ENCODE measurements at regions not wholly inside any gene's neighbourhood (a gene's known extent, or its start where the extent isn't known, plus 50 kb on each side); places are given as distances from the start of the nearest gene placed in this dataset.

DNA sequence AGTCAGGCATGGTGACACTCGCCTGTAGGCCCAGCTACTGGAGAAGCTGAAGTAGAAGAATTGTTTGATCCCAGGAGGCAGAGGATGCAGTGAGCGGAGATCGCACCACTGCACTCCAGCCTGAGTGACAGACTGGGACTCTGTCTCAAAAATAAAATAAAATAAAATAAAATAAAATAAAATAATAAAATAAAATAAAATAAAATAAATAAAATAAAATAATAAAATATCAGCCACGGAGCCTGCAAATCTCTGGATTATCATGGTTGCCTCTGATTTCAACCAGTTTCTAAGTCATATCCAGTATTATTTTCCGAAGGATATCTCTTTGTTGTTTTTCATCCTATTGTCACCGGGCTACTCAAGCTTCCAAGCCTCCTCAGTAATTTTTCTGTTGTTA lies 51.7 kb upstream of the FZD8 start:
- H3K56ac ChIP-seq (replicated peaks; ENCODE audit: insufficient read length, low read depth, low read length), result no peak overlapping the region
- TF ChIP-seq CBX8 (IDR thresholded peaks at IDR 0.05; ENCODE audit: borderline replicate concordance, low read depth, low read length), result no peak
- no peak for TF ChIP-seq SP2 (IDR thresholded peaks at IDR 0.05; ENCODE audit: low read length)
- TF ChIP-seq NANOG (IDR thresholded peaks at IDR 0.05; ENCODE audit: insufficient read depth, low read depth, low read length, poor library complexity, severe bottlenecking), result no peak
- TF ChIP-seq RAD21 (IDR thresholded peaks at IDR 0.05 in 1 of 2, conservative IDR thresholded peaks at IDR 0.05 in 1 of 2; ENCODE audit: low read depth in 2 of 2, low read length in 2 of 2), result no peak
- no peak for TF ChIP-seq KDM4A (IDR thresholded peaks at IDR 0.05; ENCODE audit: low read depth, low read length, severe bottlenecking)
- no peak for TF ChIP-seq SIRT6 (IDR thresholded peaks at IDR 0.05; ENCODE audit: low read length)
- no peak for TF ChIP-seq EP300 (IDR thresholded peaks at IDR 0.05; ENCODE audit: borderline replicate concordance in 1 of 2, low read depth in 2 of 2, low read length in 2 of 2)
- no peak for TF ChIP-seq BRCA1 (IDR thresholded peaks at IDR 0.05; ENCODE audit: low read depth, low read length)
- no peak for TF ChIP-seq FOSL1 (IDR thresholded peaks at IDR 0.05; ENCODE audit: insufficient read depth, low read depth, low read length)
- no peak for TF ChIP-seq BCL11A (IDR thresholded peaks at IDR 0.05; ENCODE audit: low read depth in 2 of 2, low read length in 2 of 2)
- TF ChIP-seq BACH1 (IDR thresholded peaks at IDR 0.05; ENCODE audit: low read length), result no peak
- no peak for TF ChIP-seq KDM5A (IDR thresholded peaks at IDR 0.05; ENCODE audit: low read length)
- TF ChIP-seq TBP (IDR thresholded peaks at IDR 0.05; ENCODE audit: low read depth, low read length), result no peak
- no peak for TF ChIP-seq NRF1 (IDR thresholded peaks at IDR 0.05; ENCODE audit: low read depth, low read length)
- TF ChIP-seq HDAC6 (IDR thresholded peaks at IDR 0.05; ENCODE audit: low read depth, low read length), result no peak

More for the DNA sequence above, 51.7 kb upstream of the FZD8 start:
- Histone ChIP-seq H3K4me3 (ENCODE audit: extremely low read depth in 1 of 4, insufficient read depth in 2 of 4, low read depth in 3 of 4, low read length in 4 of 4) (no peak overlapping the region), H3K9me3 (ENCODE audit: insufficient read depth in 2 of 2, low read depth in 1 of 2, low read length in 1 of 2) (no peaks in the 10 kb centered on the region), H3K27ac (ENCODE audit: low read depth, low read length) (no peak overlapping the region), H2BK120ac (replicated peaks; ENCODE audit: low read depth, low read length) (no peak overlapping the region), H3K36me3 (ENCODE audit: control insufficient read depth in 2 of 4, insufficient read depth in 4 of 4, low read length in 3 of 4) (no peaks in the 10 kb centered on the region), H2AFZ (ENCODE audit: low read length) (no peak overlapping the region), H2AK5ac (ENCODE audit: low read depth, low read length) (no peak overlapping the region), H3K9ac (replicated peaks in 1 of 4; ENCODE audit: extremely low read depth in 1 of 4, low read depth in 3 of 4, low read length in 3 of 4) (no peak overlapping the region), H4K20me1 (replicated peaks in 1 of 2; ENCODE audit: control insufficient read depth in 1 of 2, insufficient read depth in 2 of 2, low read length in 2 of 2) (no peaks in the 10 kb centered on the region), H3K27me3 (replicated peaks in 1 of 4; ENCODE audit: control insufficient read depth in 3 of 4, extremely low read depth in 1 of 4, insufficient read depth in 3 of 4, low read length in 3 of 4) (peaks cover 0 to 7% (median 0%) of the 10 kb centered on the region in 4 experiments; a peak in 2 of 7 replicates), H3K14ac (ENCODE audit: insufficient read length) (no peak overlapping the region), H3K4ac (replicated peaks; ENCODE audit: insufficient read length, low read depth, low read length) (no peak overlapping the region), H2BK20ac (ENCODE audit: low read length) (no peak overlapping the region), H3K79me1 (ENCODE audit: low read depth, low read length) (no peaks in the 10 kb centered on the region), H4K91ac (replicated peaks; ENCODE audit: insufficient read length, low read length) (no peak overlapping the region), H3K4me2 (ENCODE audit: insufficient read depth in 1 of 2, low read depth in 2 of 2, low read length in 2 of 2) (no peak overlapping the region), H3K23ac (ENCODE audit: insufficient read length) (no peak overlapping the region), H3K4me1 (replicated peaks in 1 of 4; ENCODE audit: control insufficient read depth in 3 of 4, insufficient read depth in 4 of 4, low read length in 3 of 4) (peaks cover 10 to 23% (median 13%) of the 10 kb centered on the region in 4 experiments; a peak in 5 of 7 replicates), H3K79me2 (ENCODE audit: control insufficient read depth in 1 of 2, insufficient read depth in 2 of 2, low read length in 2 of 2) (no peaks in the 10 kb centered on the region), H2BK12ac (ENCODE audit: low read depth, low read length) (no peak overlapping the region), H2BK15ac (ENCODE audit: low read length) (no peak overlapping the region), H3K18ac (ENCODE audit: extremely low read depth, low read length) (no peak overlapping the region), H2BK5ac (ENCODE audit: low read depth, low read length) (no peak overlapping the region), H3K23me2 (ENCODE audit: low read depth, low read length) (no peaks in the 10 kb centered on the region; the same call in 1 of the 2 replicates), H4K5ac (ENCODE audit: insufficient read length, low read depth, low read length) (no peak overlapping the region), H4K8ac (ENCODE audit: extremely low read depth, insufficient read depth, low read length) (no peak overlapping the region)
- WGBS, 2 experiments (ENCODE audit: extremely low coverage in 1 of 2, insufficient coverage in 1 of 2, insufficient read length in 1 of 2, insufficient replicate concordance in 2 of 2, low coverage in 1 of 2, low lambda C conversion rate in 2 of 2, missing lambda C conversion rate in 1 of 2), result 88% methylated on average over 6 of the region's 6 CpGs; no CpG with 5 or more reads in 1 of the 2 experiments
- DNase-seq (ENCODE audit: low read depth in 1 of 2, low spot score in 2 of 2) (no peak), FAIRE-seq (no peak)
- CTCF ChIA-PET (ENCODE audit: partially characterized antibody), result no interaction called here
- POLR2A ChIA-PET (ENCODE audit: partially characterized antibody), result interaction anchor here (1.5 kb wide), 1 partner anchor 11 kb away, joined by 3 read pairs; no protein-coding TSS in a partner anchor
